WTC11 (cell line): ENCODE measurements at regions not wholly inside any gene's neighbourhood (a gene's known extent, or its start where the extent isn't known, plus 50 kb on each side); places are given as distances from the start of the nearest gene placed in this dataset.

ENCODE experiments used
- ATAC-seq: fragments of 200-7000 bp; cut with Tn5 transposase; 2 replicates; pipeline ENCODE4 v1.10.0; 2021; ENCODE audit warnings: mild to moderate bottlenecking, moderate library complexity
- CTCF ChIA-PET: fragments of 300-600 bp; sonication (Branson Sonifier 250); formaldehyde crosslinking; loops from one replicate; lab custom pipeline; 2021; ENCODE audit warnings: antibody characterized with exemption; lab: Charles Lee
- POLR2A ChIA-PET: fragments of 350-600 bp; sonication (Branson Sonifier 250); formaldehyde crosslinking; loops from one replicate; lab custom pipeline; 2021; ENCODE audit warnings: antibody characterized with exemption; lab: Charles Lee
- DNase-seq: peaks from one replicate; pipeline ENCODE4 v3.0.0; 2021; ENCODE audit warnings: low spot score
- H3K27ac Mint-ChIP-seq: 2 replicates; pipeline ENCODE4 v1.8.0; 2021; ENCODE audit warnings: mixed read lengths
- H3K27me3 Mint-ChIP-seq: 2 replicates; pipeline ENCODE4 v1.8.0; 2021; ENCODE audit warnings: low read depth, mild to moderate bottlenecking, moderate library complexity, mixed read lengths
- H3K36me3 Mint-ChIP-seq: 2 replicates; pipeline ENCODE4 v1.8.0; 2021; ENCODE audit warnings: mixed read lengths
- H3K4me1 Mint-ChIP-seq: 2 replicates; pipeline ENCODE4 v1.8.0; 2022; ENCODE audit warnings: mixed read lengths
- H3K4me3 Mint-ChIP-seq: 2 replicates; pipeline ENCODE4 v1.8.0; 2021; ENCODE audit warnings: mild to moderate bottlenecking, moderate library complexity, mixed read lengths
- H3K9me3 Mint-ChIP-seq: 2 replicates; pipeline ENCODE4 v1.8.0; 2021; ENCODE audit warnings: mixed read lengths
- FOXJ3 ChIP-seq: sonication (generic); formaldehyde crosslinking; IDR thresholded peaks from 2 replicates; pipeline ENCODE4 v1.9.0; 2021; ENCODE audit warnings: missing genetic modification reagents, mild to moderate bottlenecking, borderline replicate concordance
- GTF2I ChIP-seq: fragments of 250-450 bp; sonication (Bioruptor Pico); conservative IDR thresholded peaks from 2 replicates; pipeline ENCODE4 v1.4.0; 2021; ENCODE audit warnings: mild to moderate bottlenecking
- IRF1 ChIP-seq: sonication (generic); formaldehyde crosslinking; IDR thresholded peaks from 2 replicates; pipeline ENCODE4 v1.8.0; 2023; ENCODE audit warnings: missing genetic modification reagents
- KAT7 ChIP-seq: sonication (generic); formaldehyde crosslinking; IDR thresholded peaks from 2 replicates; pipeline ENCODE4 v1.8.1; 2023; ENCODE audit warnings: missing genetic modification reagents, mild to moderate bottlenecking, borderline replicate concordance
- MYBL2 ChIP-seq: sonication (generic); formaldehyde crosslinking; IDR thresholded peaks from 2 replicates; pipeline ENCODE4 v1.8.1; 2023; ENCODE audit warnings: mild to moderate bottlenecking, moderate library complexity, missing genetic modification reagents
- PRRX2 ChIP-seq: fragments of 250-450 bp; sonication (Bioruptor Pico); IDR thresholded peaks from 2 replicates; pipeline ENCODE4 v1.8.0; 2021; ENCODE audit warnings: mild to moderate bottlenecking
- SMAD3 ChIP-seq: sonication (generic); formaldehyde crosslinking; IDR thresholded peaks from 2 replicates; pipeline ENCODE4 v1.8.0; 2022; ENCODE audit warnings: missing genetic modification reagents, mild to moderate bottlenecking, borderline replicate concordance
- ZNF423 ChIP-seq: fragments of 250-450 bp; sonication (Bioruptor Pico); IDR thresholded peaks from 2 replicates; pipeline ENCODE4 v2.1.2; 2022; ENCODE audit warnings: mild to moderate bottlenecking, moderate library complexity
- ZNF425 ChIP-seq: fragments of 250-450 bp; sonication (Bioruptor Pico); conservative IDR thresholded peaks from 2 replicates; pipeline ENCODE4 v1.9.0; 2021; ENCODE audit warnings: mild to moderate bottlenecking
- ZNF671 ChIP-seq: fragments of 250-450 bp; sonication (Bioruptor Pico); IDR thresholded peaks from 2 replicates; pipeline ENCODE4 v1.8.0; 2021; ENCODE audit warnings: mild to moderate bottlenecking
- TF ChIP-seq, protein P1 (sequence below): sonication (generic); formaldehyde crosslinking; conservative IDR thresholded peaks from 2 replicates; pipeline ENCODE4 v1.8.1; 2022; ENCODE audit warnings: mild to moderate bottlenecking, missing genetic modification reagents
- TF ChIP-seq, protein P2 (sequence below): fragments of 250-450 bp; sonication (Bioruptor Pico); IDR thresholded peaks from 2 replicates; pipeline ENCODE4 v1.9.0; 2021; ENCODE audit warnings: moderate library complexity, mild to moderate bottlenecking, inconsistent platforms, borderline replicate concordance
- TF ChIP-seq, protein P3 (sequence below): sonication (generic); formaldehyde crosslinking; IDR thresholded peaks from 2 replicates; pipeline ENCODE4 v1.8.1; 2023; ENCODE audit warnings: mild to moderate bottlenecking, missing genetic modification reagents, moderate library complexity
- TF ChIP-seq, protein P4 (sequence below): fragments of 200-600 bp; IDR thresholded peaks from 2 replicates; pipeline ENCODE4 v1.8.0; 2022; ENCODE audit warnings: antibody characterized with exemption

DNA sequence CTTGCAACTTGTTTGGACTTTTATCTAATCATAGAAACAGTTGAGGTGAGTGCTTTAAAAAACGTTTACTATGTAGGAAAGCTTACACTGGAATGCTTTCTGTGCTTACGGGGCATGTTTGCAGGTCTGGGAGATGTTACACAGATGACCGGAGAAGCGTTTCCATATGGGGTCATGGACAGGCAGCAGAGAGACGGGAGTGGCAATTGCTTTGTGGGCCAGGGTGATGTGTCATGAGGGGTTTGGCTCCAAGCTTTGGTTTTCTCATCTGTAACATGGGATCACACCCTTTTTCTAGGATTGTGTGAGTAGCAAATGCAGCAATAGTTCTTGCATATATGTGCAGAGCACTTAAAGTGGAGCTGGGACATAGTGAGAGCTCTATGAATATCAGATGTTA is 174.8 kb upstream of the MKI67 start:
- Mint-ChIP-seq H3K9me3 (peaks cover 56% of the 10 kb centered on the region), H3K4me3 (no peak overlapping the region), H3K36me3 (peaks cover 24% of the 10 kb centered on the region), H3K27ac (no peak overlapping the region), H3K4me1 (no peaks in the 10 kb centered on the region), H3K27me3 (no peaks in the 10 kb centered on the region; the same call in 1 of the 2 replicates)
- TF ChIP-seq IRF1 (CRISPR knock-in tag) (no peak), FOXJ3 (CRISPR knock-in tag) (no peak), ZNF425 (no peak), MYBL2 (CRISPR knock-in tag) (no peak), PRRX2 (CRISPR knock-in tag) (no peak)
- TF ChIP-seq, protein P1, sequence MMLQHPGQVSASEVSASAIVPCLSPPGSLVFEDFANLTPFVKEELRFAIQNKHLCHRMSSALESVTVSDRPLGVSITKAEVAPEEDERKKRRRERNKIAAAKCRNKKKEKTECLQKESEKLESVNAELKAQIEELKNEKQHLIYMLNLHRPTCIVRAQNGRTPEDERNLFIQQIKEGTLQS = no peak
- TF ChIP-seq, protein P2, sequence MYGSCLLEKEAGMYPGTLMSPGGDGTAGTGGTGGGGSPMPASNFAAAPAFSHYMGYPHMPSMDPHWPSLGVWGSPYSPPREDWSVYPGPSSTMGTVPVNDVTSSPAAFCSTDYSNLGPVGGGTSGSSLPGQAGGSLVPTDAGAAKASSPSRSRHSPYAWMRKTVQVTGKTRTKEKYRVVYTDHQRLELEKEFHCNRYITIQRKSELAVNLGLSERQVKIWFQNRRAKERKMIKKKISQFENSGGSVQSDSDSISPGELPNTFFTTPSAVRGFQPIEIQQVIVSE (CRISPR knock-in tag) = no peak
- TF ChIP-seq, protein P3, sequence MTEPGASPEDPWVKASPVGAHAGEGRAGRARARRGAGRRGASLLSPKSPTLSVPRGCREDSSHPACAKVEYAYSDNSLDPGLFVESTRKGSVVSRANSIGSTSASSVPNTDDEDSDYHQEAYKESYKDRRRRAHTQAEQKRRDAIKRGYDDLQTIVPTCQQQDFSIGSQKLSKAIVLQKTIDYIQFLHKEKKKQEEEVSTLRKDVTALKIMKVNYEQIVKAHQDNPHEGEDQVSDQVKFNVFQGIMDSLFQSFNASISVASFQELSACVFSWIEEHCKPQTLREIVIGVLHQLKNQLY (CRISPR knock-in tag) = no peak
- ChIA-PET POLR2A (no interaction called here), CTCF (interaction anchor here (0.7 kb wide), 1 partner anchor 33 kb away, joined by 3 read pairs; no protein-coding TSS in a partner anchor)
- DNase-seq (no peak), ATAC-seq (no peak)

- Mint-ChIP-seq H3K4me3 (no peak overlapping the region), H3K27ac (no peak overlapping the region), H3K36me3 (peaks cover 24% of the 10 kb centered on the region), H3K27me3 (no peaks in the 10 kb centered on the region; the same call in 1 of the 2 replicates), H3K4me1 (no peaks in the 10 kb centered on the region), H3K9me3 (peaks cover 56% of the 10 kb centered on the region)
- ATAC-seq (no peak), DNase-seq (no peak)
- ChIA-PET CTCF (interaction anchor here (0.6 kb wide), 1 partner anchor 179 kb away, joined by 3 read pairs; no protein-coding TSS in a partner anchor), POLR2A (no interaction called here)
- TF ChIP-seq, protein P4, sequence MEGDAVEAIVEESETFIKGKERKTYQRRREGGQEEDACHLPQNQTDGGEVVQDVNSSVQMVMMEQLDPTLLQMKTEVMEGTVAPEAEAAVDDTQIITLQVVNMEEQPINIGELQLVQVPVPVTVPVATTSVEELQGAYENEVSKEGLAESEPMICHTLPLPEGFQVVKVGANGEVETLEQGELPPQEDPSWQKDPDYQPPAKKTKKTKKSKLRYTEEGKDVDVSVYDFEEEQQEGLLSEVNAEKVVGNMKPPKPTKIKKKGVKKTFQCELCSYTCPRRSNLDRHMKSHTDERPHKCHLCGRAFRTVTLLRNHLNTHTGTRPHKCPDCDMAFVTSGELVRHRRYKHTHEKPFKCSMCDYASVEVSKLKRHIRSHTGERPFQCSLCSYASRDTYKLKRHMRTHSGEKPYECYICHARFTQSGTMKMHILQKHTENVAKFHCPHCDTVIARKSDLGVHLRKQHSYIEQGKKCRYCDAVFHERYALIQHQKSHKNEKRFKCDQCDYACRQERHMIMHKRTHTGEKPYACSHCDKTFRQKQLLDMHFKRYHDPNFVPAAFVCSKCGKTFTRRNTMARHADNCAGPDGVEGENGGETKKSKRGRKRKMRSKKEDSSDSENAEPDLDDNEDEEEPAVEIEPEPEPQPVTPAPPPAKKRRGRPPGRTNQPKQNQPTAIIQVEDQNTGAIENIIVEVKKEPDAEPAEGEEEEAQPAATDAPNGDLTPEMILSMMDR = no peak
- TF ChIP-seq KAT7 (CRISPR knock-in tag) = no peak
- no peak for TF ChIP-seq PRRX2 (CRISPR knock-in tag)
- TF ChIP-seq ZNF425 = no peak
- TF ChIP-seq ZNF423 (CRISPR knock-in tag) = no peak
- TF ChIP-seq ZNF671 = no peak
- TF ChIP-seq SMAD3 (CRISPR knock-in tag) = no peak
- TF ChIP-seq GTF2I = no peak
Measured at GRCh38 chr10:128302808-128303207, 176.6 kb upstream of the MKI67 start.
